H1 (cell line): ENCODE measurements at regions not wholly inside any gene's neighbourhood (a gene's known extent, or its start where the extent isn't known, plus 50 kb on each side); places are given as distances from the start of the nearest gene placed in this dataset.

Experiments used
- CTCF ChIA-PET: fragments of 300-600 bp; sonication (Branson Sonifier 250); formaldehyde crosslinking; loops from one replicate; lab custom pipeline; 2021; ENCODE audit not compliant: partially characterized antibody; lab: Charles Lee
- POLR2A ChIA-PET: fragments of 300-600 bp; sonication (Branson Sonifier 250); formaldehyde crosslinking; loops from one replicate; lab custom pipeline; 2021; ENCODE audit warnings: inconsistent platforms; ENCODE audit not compliant: partially characterized antibody; lab: Charles Lee
- DNase-seq, 2 experiments: peaks; one replicate each; pipeline versions ENCODE4 v3.0.0 to v3.0.0-alpha.2; 2010 to 2022; ENCODE audit warnings: low spot score in 2 of 2, low read depth in 1 of 2, mixed read lengths in 1 of 2
- FAIRE-seq: peaks from 2 replicates; lab custom pipeline; 2011; peaks lifted over from hg19 to GRCh38; lab: Jason Lieb, UNC
- H2AFZ ChIP-seq: 2 replicates; pipeline ENCODE4 v1.8.1; 2012; ENCODE audit warnings: low read length, inconsistent platforms
- H2AK5ac ChIP-seq: 2 replicates; pipeline ENCODE4 v1.6.1; 2013; ENCODE audit warnings: low read depth, low read length
- H2BK120ac ChIP-seq: replicated peaks from 2 replicates; pipeline ENCODE3; 2013; ENCODE audit warnings: low read depth, low read length, inconsistent platforms
- H2BK12ac ChIP-seq: 2 replicates; pipeline ENCODE4 v1.6.1; 2013; ENCODE audit warnings: low read depth, low read length
- H2BK15ac ChIP-seq: 2 replicates; pipeline ENCODE4 v1.6.1; 2013; ENCODE audit warnings: low read length
- H2BK20ac ChIP-seq: 2 replicates; pipeline ENCODE4 v1.6.1; 2013; ENCODE audit warnings: low read length
- H2BK5ac ChIP-seq: 2 replicates; pipeline ENCODE4 v1.6.1; 2013; ENCODE audit warnings: low read depth, low read length
- H3K14ac ChIP-seq: 2 replicates; pipeline ENCODE4 v1.6.1; 2013; ENCODE audit warnings: inconsistent platforms; ENCODE audit not compliant: insufficient read length
- H3K18ac ChIP-seq: 2 replicates; pipeline ENCODE4 v1.6.1; 2013; ENCODE audit warnings: low read length; ENCODE audit errors: extremely low read depth
- H3K23ac ChIP-seq: 2 replicates; pipeline ENCODE4 v1.6.1; 2013; ENCODE audit warnings: inconsistent platforms; ENCODE audit not compliant: insufficient read length
- H3K23me2 ChIP-seq: 2 replicates; pipeline ENCODE4 v1.6.1; 2013; ENCODE audit warnings: low read depth, low read length
- H3K27ac ChIP-seq: 2 replicates; pipeline ENCODE4 v1.6.1; 2011; ENCODE audit warnings: low read depth, low read length, inconsistent platforms
- H3K27me3 ChIP-seq, 4 experiments: replicated peaks in 1 of 4; 1 replicate in 1 of 4; 2 replicates in 3 of 4; pipeline versions ENCODE4 v1.6.1 to v1.8.1; 2011 to 2013; ENCODE audit warnings: low read length in 3 of 4, mild to moderate bottlenecking in 3 of 4, inconsistent platforms in 2 of 4, mixed read lengths in 2 of 4, moderate library complexity in 1 of 4; ENCODE audit not compliant: control insufficient read depth in 3 of 4, insufficient read depth in 3 of 4; ENCODE audit errors: extremely low read depth in 1 of 4
- H3K36me3 ChIP-seq, 4 experiments: 2 replicates each; pipeline versions ENCODE4 v1.6.1 to v1.8.1; 2011 to 2013; ENCODE audit warnings: mild to moderate bottlenecking in 4 of 4, low read length in 3 of 4, moderate library complexity in 2 of 4, control low read depth in 1 of 4, inconsistent platforms in 1 of 4; ENCODE audit not compliant: insufficient read depth in 4 of 4, control insufficient read depth in 2 of 4
- H3K4ac ChIP-seq: replicated peaks from 2 replicates; pipeline ENCODE3; 2013; ENCODE audit warnings: low read length, low read depth, mixed read lengths, inconsistent platforms; ENCODE audit not compliant: insufficient read length
- H3K4me1 ChIP-seq, 4 experiments: replicated peaks in 1 of 4; 1 replicate in 1 of 4; 2 replicates in 3 of 4; pipeline versions ENCODE4 v1.6.1 to v1.8.1; 2011 to 2013; ENCODE audit warnings: low read length in 3 of 4, inconsistent platforms in 2 of 4, mixed read lengths in 1 of 4; ENCODE audit not compliant: insufficient read depth in 4 of 4, control insufficient read depth in 3 of 4
- H3K4me2 ChIP-seq, 2 experiments: 2 replicates each; pipeline versions ENCODE4 v1.6.1 to v1.8.1; 2011 to 2013; ENCODE audit warnings: low read depth in 2 of 2, low read length in 2 of 2, control low read depth in 1 of 2, inconsistent platforms in 1 of 2, mild to moderate bottlenecking in 1 of 2; ENCODE audit not compliant: insufficient read depth in 1 of 2
- H3K4me3 ChIP-seq, 4 experiments: fragments of 200-600, 300-600 bp in 1 of 4; sonication (generic), shearing (Covaris generic), sonication (Bioruptor Twin) in 1 of 4; 2 replicates each; pipeline versions ENCODE4 v1.5.1 to v1.8.1; 2011 to 2016; ENCODE audit warnings: low read length in 4 of 4, low read depth in 3 of 4, control low read depth in 2 of 4, inconsistent platforms in 2 of 4, mild to moderate bottlenecking in 2 of 4, mixed read lengths in 1 of 4, moderate library complexity in 1 of 4; ENCODE audit not compliant: insufficient read depth in 2 of 4; ENCODE audit errors: extremely low read depth in 1 of 4
- H3K56ac ChIP-seq: replicated peaks from 2 replicates; pipeline ENCODE3; 2013; ENCODE audit warnings: low read depth, mild to moderate bottlenecking, mixed read lengths, low read length, inconsistent platforms; ENCODE audit not compliant: insufficient read length
- H3K79me1 ChIP-seq: 2 replicates; pipeline ENCODE4 v1.6.1; 2013; ENCODE audit warnings: low read depth, low read length, control low read depth
- H3K79me2 ChIP-seq, 2 experiments: 2 replicates each; pipeline versions ENCODE4 v1.6.1 to v1.8.1; 2012 to 2013; ENCODE audit warnings: low read length in 2 of 2, mild to moderate bottlenecking in 2 of 2, inconsistent platforms in 1 of 2; ENCODE audit not compliant: insufficient read depth in 2 of 2, control insufficient read depth in 1 of 2
- H3K9ac ChIP-seq, 4 experiments: replicated peaks in 1 of 4; 1 replicate in 1 of 4; 2 replicates in 3 of 4; pipeline versions ENCODE4 v1.6.1 to v1.8.1; 2011 to 2013; ENCODE audit warnings: low read depth in 3 of 4, low read length in 3 of 4, control low read depth in 2 of 4, mild to moderate bottlenecking in 2 of 4, moderate library complexity in 2 of 4, inconsistent platforms in 1 of 4; ENCODE audit errors: extremely low read depth in 1 of 4
- H3K9me3 ChIP-seq, 2 experiments: 2 replicates each; pipeline versions ENCODE4 v1.6.1 to v1.8.1; 2012 to 2013; ENCODE audit warnings: mild to moderate bottlenecking in 2 of 2, moderate library complexity in 2 of 2, control low read depth in 1 of 2, inconsistent platforms in 1 of 2, low read depth in 1 of 2, low read length in 1 of 2, mixed read lengths in 1 of 2; ENCODE audit not compliant: insufficient read depth in 2 of 2
- H4K20me1 ChIP-seq, 2 experiments: replicated peaks in 1 of 2; 2 replicates each; pipeline versions ENCODE3 to v1.8.1; 2011 to 2013; ENCODE audit warnings: inconsistent platforms in 2 of 2, low read length in 2 of 2, mild to moderate bottlenecking in 1 of 2; ENCODE audit not compliant: insufficient read depth in 2 of 2, control insufficient read depth in 1 of 2
- H4K5ac ChIP-seq: 2 replicates; pipeline ENCODE4 v1.6.1; 2013; ENCODE audit warnings: low read length, low read depth, mixed read lengths, inconsistent platforms; ENCODE audit not compliant: insufficient read length
- H4K8ac ChIP-seq: 2 replicates; pipeline ENCODE4 v1.8.0; 2013; ENCODE audit warnings: mild to moderate bottlenecking, moderate library complexity, low read length, inconsistent platforms; ENCODE audit not compliant: insufficient read depth; ENCODE audit errors: extremely low read depth
- H4K91ac ChIP-seq: replicated peaks from 2 replicates; pipeline ENCODE3; 2013; ENCODE audit warnings: low read length, mixed read lengths, inconsistent platforms; ENCODE audit not compliant: insufficient read length
- BCL11A ChIP-seq, 2 experiments: IDR thresholded peaks; one replicate each; pipeline ENCODE4 v1.6.1; 2011; ENCODE audit warnings: low read depth in 2 of 2, low read length in 2 of 2, mild to moderate bottlenecking in 2 of 2
- BRCA1 ChIP-seq: IDR thresholded peaks from 2 replicates; pipeline ENCODE4 v1.6.1; 2012; ENCODE audit warnings: low read depth, low read length, improper control_type of control experiment
- CBX8 ChIP-seq: fragments of 300-800, 300-1000 bp; sonication (generic); IDR thresholded peaks from 2 replicates; pipeline ENCODE4 v1.7.1; 2016; ENCODE audit warnings: low read depth, low read length, borderline replicate concordance
- CTCF ChIP-seq, 3 experiments: IDR thresholded peaks; 1 replicate in 2 of 3; 2 replicates in 1 of 3; pipeline versions ENCODE4 v1.5.1 to v1.6.1; 2011; ENCODE audit warnings: low read length in 3 of 3, mild to moderate bottlenecking in 3 of 3, inconsistent platforms in 2 of 3, low read depth in 1 of 3, moderate library complexity in 1 of 3; ENCODE audit not compliant: insufficient read depth in 1 of 3; ENCODE audit errors: control extremely low read depth in 1 of 3
- EZH2 ChIP-seq: fragments of 200-600 bp; sonication (generic); IDR thresholded peaks from 2 replicates; pipeline ENCODE4 v1.7.1; 2012; ENCODE audit warnings: low read depth, mild to moderate bottlenecking, moderate library complexity, low read length, inconsistent platforms; ENCODE audit not compliant: severe bottlenecking
- MAFK ChIP-seq: IDR thresholded peaks from 2 replicates; pipeline ENCODE4 v1.6.1; 2012; ENCODE audit warnings: low read depth, mild to moderate bottlenecking, improper control_type of control experiment, low read length
- NRF1 ChIP-seq: IDR thresholded peaks from 2 replicates; pipeline ENCODE4 v1.6.1; 2011; ENCODE audit warnings: mild to moderate bottlenecking, low read depth, low read length, improper control_type of control experiment
- SAP30 ChIP-seq: fragments of 300-600 bp; sonication (generic); IDR thresholded peaks from 2 replicates; pipeline ENCODE4 v1.7.1; 2012; ENCODE audit warnings: low read length, moderate library complexity, mild to moderate bottlenecking, inconsistent platforms; ENCODE audit not compliant: insufficient read depth, insufficient replicate concordance
- SP2 ChIP-seq: IDR thresholded peaks from 2 replicates; pipeline ENCODE4 v1.6.1; 2012; ENCODE audit warnings: mild to moderate bottlenecking, low read length, inconsistent platforms
- SRF ChIP-seq: IDR thresholded peaks from 2 replicates; pipeline ENCODE4 v1.6.1; 2011; ENCODE audit warnings: mild to moderate bottlenecking, low read depth, low read length, moderate library complexity
- USF2 ChIP-seq: IDR thresholded peaks from 2 replicates; pipeline ENCODE4 v1.6.1; 2011; ENCODE audit warnings: low read length, improper control_type of control experiment
- WGBS, 2 experiments: shearing (Covaris generic) in 1 of 2; methylation state at CpG; one replicate each; pipeline versions ENCODE4 v1.1.6 to v1.1.7; 2013 to 2015; ENCODE audit warnings: low lambda C conversion rate in 2 of 2, mixed read lengths in 2 of 2, inconsistent platforms in 1 of 2, low coverage in 1 of 2, missing lambda C conversion rate in 1 of 2; ENCODE audit not compliant: insufficient replicate concordance in 2 of 2, insufficient coverage in 1 of 2, insufficient read length in 1 of 2; ENCODE audit errors: extremely low coverage in 1 of 2, missing lambda C conversion rate in 1 of 2; 5-methylcytosine and 5-hydroxymethylcytosine counted together

DNA sequence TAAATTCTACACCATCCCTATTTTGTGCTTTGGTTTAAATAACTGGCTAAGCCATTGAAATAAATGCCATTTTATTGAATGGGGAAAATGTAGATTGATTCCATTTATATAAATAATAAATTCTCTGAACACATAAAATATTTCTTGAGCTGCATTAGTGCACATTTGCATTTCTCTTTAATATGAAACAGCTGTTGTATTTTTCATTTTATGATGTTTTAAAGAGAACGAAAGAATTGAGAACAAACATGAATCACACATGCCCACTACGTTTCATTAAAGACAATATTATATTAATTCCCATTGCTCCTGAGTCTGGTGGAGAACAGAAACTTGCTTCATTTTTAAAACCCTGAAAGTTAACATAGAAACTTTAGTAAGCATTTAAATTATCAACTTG lies 235.7 kb upstream of the CFAP20DC start:
- FAIRE-seq = no peak
- no peaks in the 10 kb centered on the region for H3K27me3 ChIP-seq
- DNase-seq = no peak
- H3K27ac ChIP-seq = no peak overlapping the region
- no peaks in the 10 kb centered on the region for H3K36me3 ChIP-seq
- no peak overlapping the region for H2BK20ac ChIP-seq
- H4K5ac ChIP-seq = no peak overlapping the region
- H3K4me2 ChIP-seq = no peak overlapping the region
- H3K79me1 ChIP-seq = no peaks in the 10 kb centered on the region
- H3K18ac ChIP-seq = no peak overlapping the region
- H3K4ac ChIP-seq = no peak overlapping the region
- H3K4me1 ChIP-seq = no peaks in the 10 kb centered on the region
- H3K14ac ChIP-seq = no peak overlapping the region
- no peaks in the 10 kb centered on the region for H3K9me3 ChIP-seq
- no peak overlapping the region for H3K56ac ChIP-seq
- no peak overlapping the region for H3K4me3 ChIP-seq
- no peaks in the 10 kb centered on the region for H3K79me2 ChIP-seq
- no peak overlapping the region for H2AK5ac ChIP-seq
- H4K91ac ChIP-seq = no peak overlapping the region
- TF ChIP-seq SAP30 = no peak
- TF ChIP-seq SP2 = no peak
- TF ChIP-seq CTCF (IDR thresholded peaks at IDR 0.05; ENCODE audit: control extremely low read depth in 1 of 3, insufficient read depth in 1 of 3, low read depth in 1 of 3, low read length in 3 of 3) = no peak
- TF ChIP-seq MAFK = no peak
- TF ChIP-seq EZH2 = no peak
- TF ChIP-seq USF2 = no peak
- TF ChIP-seq BCL11A (IDR thresholded peaks at IDR 0.05; ENCODE audit: low read depth in 2 of 2, low read length in 2 of 2) = no peak
- TF ChIP-seq CBX8 = no peak
- TF ChIP-seq NRF1 = no peak
- no peak for TF ChIP-seq BRCA1
- no peak for TF ChIP-seq SRF
- no peaks in the 10 kb centered on the region for H3K23me2 ChIP-seq
- no peak overlapping the region for H2BK120ac ChIP-seq
- 82% methylated on average over 2 of the region's 2 CpGs; no CpG with 5 or more reads in 1 of the 2 experiments for WGBS, 2 experiments
- H2BK12ac ChIP-seq = no peak overlapping the region
- no peak overlapping the region for H2BK5ac ChIP-seq
- POLR2A ChIA-PET = no interaction called here
- no peak overlapping the region for H2AFZ ChIP-seq
- H3K9ac ChIP-seq = no peak overlapping the region
- CTCF ChIA-PET = interaction anchor here (1.8 kb wide), 1 partner anchor 18 kb away, joined by 4 read pairs; no protein-coding TSS in a partner anchor
- no peak overlapping the region for H4K8ac ChIP-seq
- no peak overlapping the region for H2BK15ac ChIP-seq
- no peak overlapping the region for H3K23ac ChIP-seq
- no peaks in the 10 kb centered on the region for H4K20me1 ChIP-seq
